NT2/D1 (cell line): ENCODE measurements at regions not wholly inside any gene's neighbourhood (a gene's known extent, or its start where the extent isn't known, plus 50 kb on each side); places are given as distances from the start of the nearest gene placed in this dataset.

ENCODE experiments used
- SUZ12 ChIP-seq: IDR thresholded peaks from 2 replicates; pipeline ENCODE4 v1.6.1; 2011; ENCODE audit not compliant: insufficient read length, insufficient read depth; ENCODE audit errors: extremely low read depth
- YY1 ChIP-seq: IDR thresholded peaks from 2 replicates; pipeline ENCODE4 v1.6.1; 2011; ENCODE audit not compliant: insufficient read length, insufficient read depth
- ZNF274 ChIP-seq: IDR thresholded peaks from 2 replicates; pipeline ENCODE4 v1.6.1; 2011; ENCODE audit warnings: mild to moderate bottlenecking, low read depth, low read length

- no peak for TF ChIP-seq ZNF274
- TF ChIP-seq YY1 = no peak
- TF ChIP-seq SUZ12 = no peak
Measured at GRCh38 chr21:32962268-32962667, 63.5 kb upstream of the OLIG2 start.
